OCI-LY3 (cell line): ENCODE measurements at regions not wholly inside any gene's neighbourhood (a gene's known extent, or its start where the extent isn't known, plus 50 kb on each side); places are given as distances from the start of the nearest gene placed in this dataset.

ENCODE experiments used
- EZH2phosphoT487 ChIP-seq: fragments of 200-600 bp; shearing (Covaris generic); IDR thresholded peaks from 2 replicates; pipeline ENCODE4 v1.6.1; 2018; ENCODE audit warnings: antibody characterized with exemption, mixed run types, low read depth
- TF ChIP-seq, protein P1 (sequence below): fragments of 200-600, 300-600 bp; sonication (generic); IDR thresholded peaks from 2 replicates; pipeline ENCODE4 v1.5.1; 2014; ENCODE audit warnings: antibody characterized with exemption, low read length, low read depth

DNA sequence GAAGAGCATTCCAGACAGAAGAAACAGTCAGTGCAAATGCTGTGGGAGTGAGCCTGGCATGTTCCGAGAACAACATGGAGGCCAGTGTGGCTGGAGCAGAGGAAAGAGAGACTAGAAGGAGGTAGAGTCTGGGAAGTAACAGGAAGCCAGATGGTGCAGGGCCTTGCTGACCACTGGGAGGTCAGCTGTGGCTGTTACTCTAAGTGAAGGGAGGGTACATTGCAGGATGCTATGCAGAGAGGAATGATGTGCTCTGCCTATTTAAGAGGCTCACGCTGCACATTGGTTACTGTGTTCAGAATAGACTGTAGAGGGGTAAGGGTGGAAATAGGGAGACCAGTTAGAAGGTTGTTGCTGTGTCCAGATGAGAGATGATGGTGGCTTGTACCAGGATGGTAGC lies 88.6 kb upstream of the CACNA1E start:
- TF ChIP-seq, protein P1, sequence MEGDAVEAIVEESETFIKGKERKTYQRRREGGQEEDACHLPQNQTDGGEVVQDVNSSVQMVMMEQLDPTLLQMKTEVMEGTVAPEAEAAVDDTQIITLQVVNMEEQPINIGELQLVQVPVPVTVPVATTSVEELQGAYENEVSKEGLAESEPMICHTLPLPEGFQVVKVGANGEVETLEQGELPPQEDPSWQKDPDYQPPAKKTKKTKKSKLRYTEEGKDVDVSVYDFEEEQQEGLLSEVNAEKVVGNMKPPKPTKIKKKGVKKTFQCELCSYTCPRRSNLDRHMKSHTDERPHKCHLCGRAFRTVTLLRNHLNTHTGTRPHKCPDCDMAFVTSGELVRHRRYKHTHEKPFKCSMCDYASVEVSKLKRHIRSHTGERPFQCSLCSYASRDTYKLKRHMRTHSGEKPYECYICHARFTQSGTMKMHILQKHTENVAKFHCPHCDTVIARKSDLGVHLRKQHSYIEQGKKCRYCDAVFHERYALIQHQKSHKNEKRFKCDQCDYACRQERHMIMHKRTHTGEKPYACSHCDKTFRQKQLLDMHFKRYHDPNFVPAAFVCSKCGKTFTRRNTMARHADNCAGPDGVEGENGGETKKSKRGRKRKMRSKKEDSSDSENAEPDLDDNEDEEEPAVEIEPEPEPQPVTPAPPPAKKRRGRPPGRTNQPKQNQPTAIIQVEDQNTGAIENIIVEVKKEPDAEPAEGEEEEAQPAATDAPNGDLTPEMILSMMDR: no peak
- no peak for TF ChIP-seq EZH2phosphoT487
